GM19372 (cell line): ENCODE measurements at regions not wholly inside any gene's neighbourhood (a gene's known extent, or its start where the extent isn't known, plus 50 kb on each side); places are given as distances from the start of the nearest gene placed in this dataset.

ENCODE experiments used
- ATAC-seq: cut with Tn5 transposase; IDR thresholded peaks from one replicate; pipeline ENCODE4 v1.9.1; 2021; ENCODE audit warnings: mild to moderate bottlenecking, low read depth, moderate library complexity; ENCODE audit not compliant: unreplicated experiment

DNA sequence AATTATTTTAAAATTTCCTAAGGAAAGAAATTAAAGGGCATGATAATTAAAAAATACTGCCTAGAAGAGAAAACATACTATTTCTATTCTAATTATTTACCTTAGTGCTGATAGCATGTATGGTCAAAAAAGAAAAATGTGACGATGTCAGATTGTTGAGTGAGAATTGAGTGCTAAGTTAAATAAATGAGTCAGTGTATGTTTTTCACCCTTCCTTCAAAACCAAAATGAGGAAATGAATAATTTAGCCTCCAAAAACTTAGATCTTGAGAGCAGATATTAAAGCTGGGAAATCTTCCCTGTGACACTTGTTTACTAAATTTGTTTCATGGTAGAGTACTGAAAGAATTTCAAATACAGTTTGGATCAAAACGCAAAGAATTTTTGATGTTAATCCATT, 58.6 kb upstream of the NYAP2 start:
- no peak for ATAC-seq

GRCh38 chr2:225337183-225337582, 62.3 kb upstream of the NYAP2 start:
- no peak for ATAC-seq

GRCh38 chr2:225334514-225334913, 65.0 kb upstream of the NYAP2 start:
- no peak for ATAC-seq

DNA sequence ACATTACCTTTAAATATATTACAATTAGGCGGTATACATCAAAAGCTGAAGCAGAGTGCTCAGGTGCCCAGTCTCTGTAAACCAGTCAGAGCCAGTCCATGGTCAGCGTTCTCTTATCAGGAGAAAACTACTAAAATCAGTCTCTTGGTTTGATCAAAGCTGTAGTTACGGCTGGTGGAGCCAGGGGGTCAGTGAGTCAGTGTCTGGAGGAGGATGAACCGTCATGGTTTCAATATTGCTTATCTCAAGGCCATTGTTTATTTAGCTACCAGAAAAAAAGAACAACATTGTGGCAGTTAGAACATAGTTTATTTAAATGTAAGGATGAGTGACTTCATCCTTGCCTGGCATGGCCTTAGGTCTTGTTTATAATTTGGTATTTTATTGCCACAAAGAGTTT, 71.3 kb upstream of the NYAP2 start:
- no peak for ATAC-seq

DNA sequence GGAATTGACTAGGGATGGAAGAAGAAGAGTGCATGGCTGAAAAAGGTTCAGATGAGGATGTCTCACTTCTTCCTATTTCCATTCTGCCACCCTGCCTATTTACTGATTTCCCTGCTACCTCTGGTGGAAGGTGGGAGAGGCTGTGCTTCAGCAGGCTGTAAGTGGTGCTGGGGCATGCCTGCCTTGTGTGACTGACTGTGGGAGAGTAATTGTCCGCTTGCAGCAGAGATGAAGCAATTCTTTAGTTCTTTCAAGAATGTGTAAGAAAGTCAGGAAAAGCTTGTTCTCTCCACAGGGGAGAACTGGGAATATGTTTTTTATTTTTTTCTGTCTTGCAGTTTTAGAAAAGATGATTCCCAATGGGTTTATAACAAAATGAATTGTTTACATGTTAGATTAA, 72.5 kb upstream of the NYAP2 start:
- no peak for ATAC-seq

GRCh38 chr2:225319872-225320271, 79.6 kb upstream of the NYAP2 start:
- ATAC-seq, result no peak

- ATAC-seq, result no peak
Measured at GRCh38 chr2:225318440-225318839, 81.1 kb upstream of the NYAP2 start.

DNA sequence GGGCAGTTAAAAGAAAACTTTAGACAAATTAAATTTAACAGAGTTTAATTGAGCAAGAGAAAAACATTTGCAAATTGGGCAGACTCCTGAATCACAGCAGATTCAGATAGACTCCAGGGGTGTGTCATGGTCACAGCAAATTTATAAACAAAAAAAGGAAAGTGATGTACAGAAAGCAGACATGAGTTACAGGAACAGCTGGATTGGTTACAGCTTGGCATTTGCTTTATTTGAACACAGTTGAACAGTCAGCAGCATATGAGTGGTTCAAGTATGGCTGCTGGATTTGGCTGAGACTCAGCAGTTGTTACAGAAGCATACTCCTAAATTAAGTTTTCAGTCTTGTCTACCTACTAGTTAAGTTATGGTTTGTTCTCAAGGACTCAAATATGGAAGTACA, 82.3 kb upstream of the NYAP2 start:
- ATAC-seq, result no peak

DNA sequence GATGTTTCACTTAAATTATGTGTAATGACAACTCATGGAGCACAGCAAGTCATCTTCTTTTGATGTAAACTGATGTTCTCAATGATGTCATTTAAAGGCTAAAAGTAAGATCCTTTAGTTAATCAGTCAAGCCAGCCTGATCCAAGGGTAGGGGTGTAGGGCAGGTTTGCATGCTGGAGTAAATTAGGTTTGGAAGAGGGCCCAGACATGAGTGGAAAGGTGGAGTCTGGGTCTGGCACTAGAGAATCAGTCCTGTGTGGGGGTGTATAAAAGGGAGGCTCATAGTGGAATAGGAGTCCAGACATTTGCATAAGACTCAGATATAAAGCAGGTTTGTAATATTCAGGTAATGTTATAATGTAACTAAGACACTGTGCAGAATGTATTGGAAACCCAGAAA, 88.8 kb upstream of the NYAP2 start:
- ATAC-seq, result no peak

GRCh38 chr2:225309516-225309915, 90.0 kb upstream of the NYAP2 start:
- no peak for ATAC-seq

- no peak for ATAC-seq
Measured at GRCh38 chr2:225296951-225297350, 102.6 kb upstream of the NYAP2 start.

- ATAC-seq, result no peak
Measured at GRCh38 chr2:225295102-225295501, 104.4 kb upstream of the NYAP2 start.

DNA sequence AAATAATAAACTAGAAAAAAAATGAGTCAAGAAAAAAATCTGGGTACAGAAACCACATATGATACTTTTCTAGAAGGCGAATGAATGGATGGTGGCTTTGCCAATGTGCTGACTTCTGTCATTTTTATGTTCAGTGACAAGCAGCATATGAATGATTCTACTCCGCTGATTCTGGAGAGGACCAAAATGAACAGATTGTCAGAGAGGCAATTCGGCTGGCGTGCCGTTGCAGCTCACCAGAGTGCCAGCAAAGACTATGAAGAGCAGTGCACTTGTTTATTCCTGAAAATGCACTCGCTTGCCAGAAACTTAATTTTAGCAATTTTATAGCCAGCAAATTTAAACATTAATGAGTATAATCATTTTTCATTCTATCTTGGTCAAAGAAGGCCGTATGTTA, 105.9 kb upstream of the NYAP2 start:
- ATAC-seq, result no peak

GRCh38 chr2:225290757-225291400, 108.6 kb upstream of the NYAP2 start:
- ATAC-seq, result no peak

- no peak for ATAC-seq
Measured at GRCh38 chr2:225289659-225290058, 109.9 kb upstream of the NYAP2 start.

DNA sequence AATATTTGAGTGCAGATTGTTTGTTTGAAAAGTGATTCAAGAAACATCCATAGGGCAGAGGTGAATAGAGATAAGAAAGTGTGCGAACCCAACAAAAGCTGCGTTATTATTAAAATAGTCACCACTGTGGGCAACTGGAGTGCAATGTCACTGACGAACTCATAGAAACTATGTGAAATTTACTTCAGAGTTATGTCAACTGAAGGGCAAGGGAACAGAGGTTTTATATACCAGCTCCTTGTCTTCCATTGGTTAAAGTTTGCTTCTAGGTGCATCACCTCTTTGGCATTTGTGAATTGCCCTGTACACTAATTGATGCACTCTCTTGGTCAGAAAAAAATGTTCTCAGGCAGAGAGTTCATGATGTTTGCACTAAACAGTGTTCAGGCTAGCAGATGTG, 110.5 kb upstream of the NYAP2 start:
- no peak for ATAC-seq

GRCh38 chr2:225282858-225283710, 116.4 kb upstream of the NYAP2 start:
- peak; percentile 91 for ATAC-seq

DNA sequence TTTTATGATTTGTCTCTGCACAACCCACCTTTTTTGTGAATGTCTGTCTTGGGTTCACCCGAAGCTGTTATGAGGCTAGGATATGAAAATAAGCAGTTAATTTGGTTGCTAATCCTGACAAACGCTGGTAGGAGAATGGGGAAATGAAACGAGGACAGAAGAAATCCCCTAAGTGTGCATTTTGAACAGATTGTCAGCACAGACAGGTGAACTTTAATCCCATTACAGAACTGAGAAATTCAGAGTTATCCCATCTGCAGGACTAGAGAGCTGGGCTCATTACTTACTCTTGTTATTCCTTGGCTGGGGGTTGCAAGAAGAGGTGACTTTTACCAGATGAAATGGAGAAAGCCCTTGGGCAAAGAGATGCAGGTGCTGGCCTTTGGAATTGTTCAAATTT, 123.3 kb upstream of the NYAP2 start:
- peak; percentile 71 for ATAC-seq

GRCh38 chr2:225275443-225275842, 124.1 kb upstream of the NYAP2 start:
- ATAC-seq, result no peak

DNA sequence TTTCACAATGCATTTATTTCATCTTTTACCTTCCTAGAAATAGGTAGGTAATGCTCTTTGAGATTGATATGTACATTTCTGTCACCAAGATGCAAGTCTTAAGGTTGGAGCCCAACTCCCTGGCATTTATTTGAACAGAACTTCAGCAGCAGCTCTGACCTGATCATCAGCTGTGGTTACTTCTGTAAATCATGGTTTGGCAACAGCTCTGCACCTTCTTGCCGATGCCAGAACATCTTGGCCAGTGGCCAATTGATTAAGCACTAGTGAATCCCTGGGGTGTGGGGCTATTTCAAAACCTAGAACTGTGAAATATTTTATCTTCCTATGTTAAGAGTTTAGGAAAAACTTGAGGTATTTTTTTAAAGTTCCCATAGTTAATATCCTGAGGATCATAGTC, 124.8 kb upstream of the NYAP2 start:
- peak; percentile 34 for ATAC-seq

DNA sequence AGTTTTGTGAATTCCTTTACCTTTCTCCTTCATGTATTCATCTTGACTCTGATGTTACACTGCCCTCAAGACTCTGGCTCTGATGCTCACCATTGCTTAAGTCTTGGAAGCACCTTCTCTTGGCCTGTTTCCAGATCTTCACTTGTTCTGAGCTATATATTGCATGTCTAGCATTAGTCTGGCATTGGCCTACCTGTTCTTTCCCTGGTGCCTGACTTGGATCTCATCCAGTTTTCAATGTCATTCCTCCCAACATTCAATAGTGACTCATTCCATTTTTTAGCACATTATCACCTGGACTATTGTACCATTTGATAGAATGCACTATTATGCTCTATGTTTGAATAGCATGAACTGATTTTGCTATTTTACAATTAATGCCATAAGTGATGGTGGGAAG, 127.3 kb upstream of the NYAP2 start:
- ATAC-seq, result no peak

DNA sequence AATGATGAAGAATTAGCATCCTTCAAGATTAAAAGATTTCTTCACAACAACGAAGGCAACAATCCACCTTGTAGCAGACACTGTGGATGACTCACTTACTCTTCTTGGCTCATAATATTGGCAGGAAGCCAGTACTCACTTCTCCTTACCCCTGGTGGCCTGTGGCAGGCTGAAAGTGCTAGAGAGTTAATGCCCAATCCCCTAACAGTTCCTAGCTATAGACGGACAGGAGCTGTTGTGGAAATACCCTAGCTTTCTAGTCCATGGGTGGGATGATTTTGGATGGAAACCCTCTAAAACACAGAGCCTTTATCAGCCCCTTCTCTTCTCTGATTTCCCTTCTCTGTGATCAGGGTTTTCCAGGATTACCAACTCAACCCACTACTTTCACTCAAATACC, 128.6 kb upstream of the NYAP2 start:
- ATAC-seq, result peak; percentile 98
